NCI-H187 treated with DMSO at 0.1 percent for 48 hours (cell line): ENCODE measurements at regions not wholly inside any gene's neighbourhood (a gene's known extent, or its start where the extent isn't known, plus 50 kb on each side); places are given as distances from the start of the nearest gene placed in this dataset.

Source experiments
- DNase-seq: peaks from one replicate; lab custom pipeline; 2025; lab: John Stamatoyannopoulos, UW

DNA sequence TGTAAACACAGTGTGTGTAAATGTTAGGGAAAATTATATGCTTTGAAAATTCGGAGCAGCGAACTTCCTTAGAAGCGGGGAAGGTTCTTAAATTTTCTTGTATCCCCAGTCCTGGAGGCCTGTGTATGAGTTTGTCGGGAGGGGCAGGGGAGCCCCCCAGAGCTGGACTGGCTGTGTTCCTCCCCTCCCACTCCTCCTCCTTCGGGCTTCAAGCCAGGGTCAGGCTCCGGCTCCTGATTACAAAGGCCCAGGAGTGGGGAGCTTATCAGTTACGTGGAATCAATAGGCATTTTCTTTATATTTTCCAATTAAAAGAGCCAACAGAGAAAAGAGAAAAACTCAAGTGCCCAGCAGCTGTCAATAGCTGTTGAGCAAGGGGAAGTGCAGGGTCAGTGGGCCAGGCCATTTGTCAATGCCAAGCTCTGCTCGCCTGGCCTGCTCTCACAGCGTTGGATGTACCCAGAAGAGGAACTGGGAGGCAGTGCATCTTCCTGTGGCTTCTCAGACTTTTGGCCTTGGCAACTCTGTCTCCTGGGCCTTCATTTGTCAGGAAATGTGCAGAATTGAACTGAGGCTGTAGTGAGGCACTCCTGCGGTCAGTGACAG lies 156.9 kb upstream of the PCBD1 start:
- DNase-seq = no peak

- DNase-seq = no peak
These were observed 157.6 kb upstream of the PCBD1 start for GRCh38 chr10:71045936-71046335.

DNA sequence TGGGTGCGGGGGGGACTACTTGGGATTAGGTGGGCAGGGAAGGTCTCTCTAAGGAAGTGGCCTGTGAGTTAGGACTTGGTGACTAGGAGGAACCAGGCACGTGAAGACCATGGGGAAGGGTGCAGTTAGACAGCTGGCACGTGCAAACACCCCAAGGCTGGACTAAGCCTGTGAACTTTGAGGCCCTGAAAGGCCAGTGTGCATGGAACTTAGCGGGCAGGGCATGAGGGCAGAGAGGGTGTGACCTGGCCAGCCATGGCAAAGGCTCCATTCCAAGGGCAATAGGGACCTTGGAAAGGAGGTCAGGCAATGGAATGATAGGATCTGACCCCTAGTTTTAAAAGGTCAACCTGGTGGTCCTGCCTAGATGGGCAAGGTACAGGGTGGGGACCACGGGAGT lies 158.4 kb upstream of the PCBD1 start:
- DNase-seq = no peak

GRCh38 chr10:71048971-71049615 lies 160.7 kb upstream of the PCBD1 start:
- no peak for DNase-seq

DNA sequence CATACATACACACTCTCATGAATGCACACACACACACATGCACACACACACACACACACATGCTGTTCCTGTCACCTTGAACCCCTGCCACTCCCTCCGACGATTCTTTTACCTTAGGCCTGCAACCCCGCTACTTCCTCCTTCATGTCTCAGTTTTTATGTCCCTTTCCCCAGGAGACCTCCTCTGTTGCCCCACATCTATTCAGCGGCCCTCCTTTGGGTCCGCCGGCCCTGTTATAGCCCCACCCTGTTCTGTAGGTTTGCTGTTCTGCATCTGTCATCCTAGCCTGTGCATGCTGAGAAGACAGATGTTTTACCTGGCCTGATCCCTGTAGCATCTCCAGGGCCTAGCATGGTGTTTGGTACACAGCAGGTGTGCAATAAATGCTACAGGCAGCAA lies 161.6 kb upstream of the PCBD1 start:
- no peak for DNase-seq

DNA sequence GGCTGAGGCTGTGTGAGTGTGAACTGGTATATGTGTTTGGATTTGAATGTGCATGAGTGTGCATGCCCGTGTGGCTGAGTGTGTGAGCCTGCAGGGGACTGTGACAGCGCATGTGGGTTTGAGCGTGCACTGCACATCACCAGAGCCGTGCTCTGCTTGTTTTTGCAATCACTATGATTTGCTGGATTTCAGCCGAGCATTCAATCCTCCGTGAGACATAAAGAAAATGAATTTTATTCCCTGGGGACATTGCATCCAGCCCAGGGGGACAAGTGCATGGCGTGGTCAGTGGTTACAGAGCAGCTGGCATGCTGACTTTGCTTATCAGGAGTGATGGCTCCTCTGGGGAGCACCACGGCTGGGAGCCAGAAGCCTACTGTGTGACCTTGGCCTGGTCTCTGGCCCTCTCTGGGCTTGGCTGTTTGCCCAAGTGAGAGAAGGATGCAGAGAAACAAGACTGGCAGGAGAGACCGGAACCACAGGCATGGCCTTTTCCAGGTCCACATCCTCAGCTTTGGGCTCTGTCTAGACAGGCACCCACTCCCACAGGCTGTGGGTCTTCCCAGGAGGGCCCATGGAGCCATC lies 160.2 kb upstream of the UNC5B start:
- no peak for DNase-seq

- DNase-seq = no peak
These were observed 159.7 kb upstream of the UNC5B start for GRCh38 chr10:71052708-71053107.

GRCh38 chr10:71053169-71053895 lies 159.0 kb upstream of the UNC5B start:
- DNase-seq = no peak

DNA sequence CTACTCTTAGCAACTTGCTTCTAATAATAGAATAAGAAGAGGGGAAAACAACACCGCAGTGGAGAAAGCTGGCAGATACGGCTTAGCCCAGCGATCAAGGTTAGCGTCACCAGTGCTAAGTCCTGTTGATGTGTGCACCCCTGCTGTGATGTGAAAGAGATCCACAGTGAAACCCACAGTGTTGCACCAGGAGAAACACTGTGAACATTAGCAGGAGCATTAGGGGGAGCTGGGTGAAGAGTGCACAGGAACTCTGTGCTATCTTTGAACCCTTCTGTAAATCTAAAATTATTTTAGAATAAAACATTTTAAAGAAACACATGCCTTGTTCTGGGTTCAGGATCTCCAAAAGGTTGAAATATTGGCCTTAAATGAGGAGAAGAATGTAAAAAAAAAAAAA lies 154.1 kb upstream of the UNC5B start:
- no peak for DNase-seq

- DNase-seq = no peak
These were observed 153.1 kb upstream of the UNC5B start for GRCh38 chr10:71059054-71059818.

DNA sequence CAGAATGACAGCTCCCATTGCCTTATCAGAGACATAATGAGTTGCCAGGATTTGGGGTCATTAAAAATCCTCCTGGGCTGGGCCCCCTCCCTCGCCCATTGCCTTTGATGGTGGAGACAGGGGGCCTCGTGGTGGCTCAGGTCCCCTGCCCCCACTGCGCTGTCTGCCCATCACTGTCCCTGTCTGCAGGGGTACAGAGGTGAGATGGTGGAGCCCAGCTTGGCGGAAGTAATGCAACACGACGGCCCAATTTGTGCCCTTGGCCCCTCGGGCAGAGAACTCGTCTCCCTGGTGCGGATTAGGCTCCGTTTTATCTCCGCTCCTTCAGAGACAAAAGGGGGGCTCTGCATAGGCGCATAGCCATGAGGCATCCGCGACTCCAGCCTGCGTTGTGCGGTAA lies 152.4 kb upstream of the UNC5B start:
- DNase-seq = no peak

DNA sequence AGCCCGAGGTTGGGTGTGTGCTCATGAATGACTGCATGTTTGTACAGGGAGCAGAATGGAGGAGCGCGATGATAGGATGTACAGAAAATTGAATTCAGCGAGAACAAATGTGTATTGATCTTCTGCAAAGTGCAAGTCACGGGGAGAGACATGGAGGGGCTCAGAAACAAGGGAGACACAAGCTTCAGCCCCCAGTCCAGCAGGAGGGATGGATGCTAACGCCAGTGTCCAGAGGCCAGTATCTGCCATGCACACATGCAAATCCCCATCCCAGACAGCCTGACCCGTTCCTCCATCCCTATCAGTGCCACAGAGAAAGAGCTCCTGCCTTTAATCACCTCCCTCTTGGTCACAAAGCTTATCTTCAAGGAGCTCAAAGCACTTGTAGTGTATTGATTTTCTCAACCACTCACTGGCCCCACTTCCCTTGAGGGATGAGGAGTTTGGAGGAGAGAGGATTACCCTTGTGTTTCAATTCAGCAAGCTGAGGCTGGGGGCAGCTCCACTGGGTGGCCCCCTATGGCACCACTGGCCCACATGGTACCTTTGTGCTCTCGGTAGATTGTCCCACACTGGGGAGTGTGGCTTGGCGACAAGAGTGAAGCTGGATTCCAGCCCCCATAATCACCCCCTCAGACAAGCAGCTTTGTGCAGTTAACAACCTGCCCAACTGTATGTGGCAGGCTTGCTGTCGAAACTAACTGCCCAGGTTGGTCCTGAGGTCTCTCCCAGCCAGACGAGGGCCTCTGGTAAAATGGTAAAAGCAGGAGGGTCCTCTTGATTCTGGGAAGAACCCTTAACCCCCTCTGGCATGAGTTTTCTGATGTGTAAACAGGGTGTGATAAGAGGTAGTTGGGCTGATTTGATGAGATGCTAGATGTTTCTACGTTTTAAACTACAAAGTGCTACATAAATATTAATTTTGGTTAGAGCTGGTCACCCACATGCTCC lies 151.6 kb upstream of the UNC5B start:
- no peak for DNase-seq

DNA sequence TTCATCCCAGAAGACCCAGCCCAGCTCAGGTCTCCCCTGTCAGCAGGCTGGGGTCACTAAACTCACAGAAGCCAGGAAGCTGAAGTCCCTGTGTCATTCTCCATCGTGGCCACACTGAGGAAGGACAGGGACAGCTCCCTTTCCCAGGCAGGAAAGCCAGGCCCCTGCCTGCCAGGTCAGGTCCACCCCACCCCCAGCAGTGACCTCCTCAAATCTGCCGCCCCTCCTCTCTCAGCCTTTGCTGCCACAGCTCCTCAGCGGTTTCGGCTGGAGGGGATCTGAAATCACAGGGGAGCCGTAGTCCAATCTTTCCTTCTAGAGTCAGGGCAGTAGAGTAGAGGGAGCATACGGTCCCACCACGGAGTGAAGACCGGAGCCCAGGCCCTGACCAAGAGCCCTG lies 150.9 kb upstream of the UNC5B start:
- no peak for DNase-seq

DNA sequence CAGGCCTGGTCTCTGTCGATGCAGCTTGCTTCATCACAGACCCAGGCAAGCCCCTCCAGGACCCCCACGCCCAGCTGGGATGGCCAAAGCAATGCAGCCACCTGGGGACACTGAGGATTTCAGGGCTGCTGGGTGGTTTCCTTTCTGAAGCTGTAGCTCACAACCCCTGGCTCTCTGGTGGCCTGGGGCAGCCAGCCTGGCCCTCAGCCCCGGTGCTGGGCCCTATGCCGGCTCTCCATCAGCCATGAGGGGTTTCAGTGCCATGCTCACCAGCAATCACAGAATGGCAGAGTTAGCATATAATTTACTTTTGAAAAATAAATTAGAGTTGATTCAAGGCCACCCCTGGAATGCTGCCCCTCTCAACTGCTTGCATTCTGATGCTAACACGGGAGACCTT lies 150.2 kb upstream of the UNC5B start:
- DNase-seq = no peak

- DNase-seq = no peak
These were observed 149.0 kb upstream of the UNC5B start for GRCh38 chr10:71063401-71063800.

DNA sequence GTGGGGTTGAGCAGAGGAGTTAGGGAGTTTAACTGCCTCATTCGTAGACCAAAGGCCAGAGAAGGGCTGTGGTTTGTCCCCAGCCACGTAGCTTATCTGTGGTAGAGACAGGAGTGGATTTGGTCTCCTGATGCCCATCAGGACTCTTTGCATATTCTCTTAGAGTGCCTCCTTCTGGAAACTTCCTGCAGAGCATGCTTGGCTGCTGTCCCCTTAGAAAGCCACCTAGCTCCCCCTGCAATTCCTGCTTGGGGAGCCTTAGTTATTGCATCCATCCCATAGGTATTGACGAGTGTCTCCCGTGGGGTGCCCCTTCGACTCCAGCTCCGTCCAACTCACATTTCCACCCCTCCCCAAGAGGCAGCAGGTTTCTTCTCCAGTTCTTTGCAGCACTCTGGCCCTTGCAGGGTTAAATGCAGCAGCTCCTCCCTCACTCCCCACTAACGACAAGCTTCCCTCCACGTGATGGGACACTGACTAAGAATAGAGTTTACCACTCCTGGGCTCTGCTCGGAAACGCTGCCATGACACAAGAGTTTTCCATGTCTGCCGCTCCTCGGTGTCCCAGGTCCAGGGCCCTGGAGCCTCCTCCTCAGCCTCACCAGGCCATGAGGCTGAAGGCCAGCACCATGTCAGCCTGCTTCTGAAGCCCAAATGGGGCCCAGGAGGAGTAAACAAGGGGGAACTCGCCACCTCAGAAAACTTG lies 147.8 kb upstream of the UNC5B start:
- no peak for DNase-seq

- no peak for DNase-seq
These were observed 146.7 kb upstream of the UNC5B start for GRCh38 chr10:71065659-71066058.

GRCh38 chr10:71066600-71066999 lies 145.8 kb upstream of the UNC5B start:
- no peak for DNase-seq

DNA sequence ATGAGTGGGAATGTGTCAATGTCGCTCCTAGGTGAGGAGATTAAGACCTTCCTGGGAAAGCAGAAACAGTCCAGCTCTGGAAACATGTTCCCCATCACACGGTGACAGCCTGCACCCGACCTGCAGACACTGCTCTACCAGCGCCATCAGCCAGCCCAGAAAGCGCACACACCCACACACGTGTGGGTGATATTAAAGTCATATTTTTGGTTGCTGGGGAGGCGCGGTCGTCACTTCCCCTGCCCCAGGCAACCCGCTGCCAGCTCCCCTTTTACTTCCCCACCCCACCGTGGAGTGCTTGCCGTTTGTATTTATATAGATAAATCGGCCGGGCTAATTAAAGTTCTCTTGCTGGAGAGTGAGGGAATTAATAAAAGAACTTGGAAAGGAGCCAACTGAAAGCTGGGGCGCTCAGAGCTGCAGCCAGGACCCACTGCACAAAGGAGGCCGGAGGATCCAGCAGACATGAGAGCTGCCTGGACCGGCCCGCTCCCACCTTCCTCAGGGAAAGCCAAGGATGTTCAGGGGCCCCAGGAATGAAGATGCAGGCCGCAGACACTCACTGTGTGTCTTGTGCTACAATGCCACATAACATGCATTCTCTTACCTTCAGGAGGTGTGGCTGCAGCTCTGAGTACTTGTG lies 145.2 kb upstream of the UNC5B start:
- DNase-seq = no peak

DNA sequence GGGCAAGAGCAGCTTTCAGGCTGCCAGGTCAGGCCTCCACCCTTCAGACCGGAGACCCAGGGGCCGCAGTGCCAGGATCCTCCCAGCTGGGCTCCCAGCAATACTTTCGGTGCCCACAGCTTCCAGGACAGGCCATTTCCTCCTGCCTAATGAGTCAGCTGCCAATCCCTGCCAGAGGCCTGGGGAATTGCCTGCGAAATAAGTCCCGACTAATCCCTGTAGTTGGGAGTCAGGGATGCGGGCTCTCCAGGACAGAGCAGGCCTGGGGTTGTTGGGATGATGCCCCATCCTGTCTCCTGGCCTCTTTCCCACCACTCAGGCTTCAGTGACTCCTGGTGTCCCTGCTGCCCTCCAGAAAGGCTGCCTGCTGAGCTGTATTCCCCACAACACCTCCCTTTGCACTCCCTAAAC lies 143.5 kb upstream of the UNC5B start:
- DNase-seq = no peak
